Rectal smooth muscle tissue (tissue), 1 donor: ENCODE measurements at regions not wholly inside any gene's neighbourhood (a gene's known extent, or its start where the extent isn't known, plus 50 kb on each side); places are given as distances from the start of the nearest gene placed in this dataset.

Source experiments
- H3K27ac ChIP-seq: one replicate; pipeline ENCODE4 v1.7.0; 2013; ENCODE audit warnings: low read depth, low read length, inconsistent platforms
- H3K27me3 ChIP-seq: one replicate; pipeline ENCODE4 v1.7.0; 2013; ENCODE audit warnings: low read length; ENCODE audit not compliant: control insufficient read depth, insufficient read depth
- H3K36me3 ChIP-seq: one replicate; pipeline ENCODE4 v1.7.0; 2013; ENCODE audit warnings: low read length; ENCODE audit not compliant: control insufficient read depth, insufficient read depth
- H3K4me1 ChIP-seq: one replicate; pipeline ENCODE4 v1.7.0; 2013; ENCODE audit warnings: low read length; ENCODE audit not compliant: control insufficient read depth, insufficient read depth
- H3K4me3 ChIP-seq: one replicate; pipeline ENCODE4 v1.7.0; 2013; ENCODE audit warnings: low read length
- H3K9ac ChIP-seq: one replicate; pipeline ENCODE4 v1.7.0; 2013; ENCODE audit warnings: low read length

DNA sequence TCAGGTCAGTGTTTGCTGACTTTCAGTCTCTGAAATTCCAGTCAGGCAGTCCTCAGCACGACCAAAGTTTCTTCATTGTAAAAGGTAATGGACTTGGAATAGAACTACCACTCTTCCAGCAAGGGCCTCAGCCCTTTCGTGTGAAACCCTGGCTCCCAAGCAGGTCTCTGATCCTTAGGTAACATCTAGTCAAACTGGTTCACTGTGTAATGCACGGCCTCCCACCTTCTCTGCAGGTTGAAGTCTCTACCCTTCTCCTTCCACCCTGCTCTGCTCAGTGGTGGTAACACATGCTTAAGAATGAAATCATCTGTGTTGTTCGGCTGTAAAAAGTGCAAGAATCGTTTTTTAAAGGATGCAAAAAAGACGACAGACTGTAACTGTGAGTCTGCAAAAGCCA is 287.2 kb upstream of the POU3F2 start:
- no peaks in the 10 kb centered on the region for H3K4me1 ChIP-seq
- H3K9ac ChIP-seq: no peak overlapping the region
- H3K36me3 ChIP-seq: no peaks in the 10 kb centered on the region
- no peak overlapping the region for H3K4me3 ChIP-seq
- H3K27ac ChIP-seq: no peak overlapping the region
- no peaks in the 10 kb centered on the region for H3K27me3 ChIP-seq

DNA sequence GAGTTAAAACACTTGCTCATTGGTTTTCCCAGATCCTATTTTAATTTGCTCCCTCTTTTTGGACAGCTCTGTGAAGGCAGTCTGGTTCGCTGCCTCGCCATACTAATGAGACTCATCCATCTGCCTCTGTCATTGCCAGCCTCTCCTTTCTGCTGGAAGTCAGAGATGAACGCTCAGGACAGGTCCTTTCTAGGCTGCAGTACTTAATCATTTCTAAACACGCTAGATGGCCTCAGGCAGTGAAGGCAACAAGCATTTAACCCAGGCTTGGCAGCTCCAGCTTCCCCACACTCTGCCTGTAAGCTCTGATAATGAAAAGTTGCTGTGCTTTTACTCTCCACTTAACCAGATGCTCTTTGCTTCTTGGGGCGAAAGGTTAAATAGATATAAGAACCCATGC is 286.7 kb upstream of the POU3F2 start:
- Histone ChIP-seq H3K36me3 (no peaks in the 10 kb centered on the region), H3K27ac (no peak overlapping the region), H3K4me1 (no peaks in the 10 kb centered on the region), H3K4me3 (no peak overlapping the region), H3K27me3 (no peaks in the 10 kb centered on the region), H3K9ac (no peak overlapping the region)

DNA sequence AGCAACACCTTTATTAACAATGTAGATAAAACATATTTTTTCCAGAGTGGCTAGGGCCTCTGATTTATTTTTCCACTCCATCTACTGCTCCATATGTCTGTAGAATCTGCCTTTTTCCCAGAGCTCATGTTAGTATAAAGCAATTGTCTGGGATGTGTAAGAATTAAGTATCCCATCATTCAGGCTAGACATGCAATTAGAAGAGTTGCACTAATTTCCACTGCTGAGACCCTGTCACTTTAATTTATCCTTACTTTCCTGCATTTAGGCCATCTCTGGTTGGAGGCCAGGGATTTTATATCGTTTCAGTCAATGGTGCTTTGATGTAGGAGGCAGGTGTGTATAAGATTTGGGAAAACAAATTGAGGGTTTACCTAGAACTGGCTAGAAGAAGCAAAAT is 286.1 kb upstream of the POU3F2 start:
- no peaks in the 10 kb centered on the region for H3K27me3 ChIP-seq
- no peak overlapping the region for H3K4me3 ChIP-seq
- H3K4me1 ChIP-seq: no peaks in the 10 kb centered on the region
- H3K9ac ChIP-seq: no peak overlapping the region
- H3K27ac ChIP-seq: no peak overlapping the region
- no peaks in the 10 kb centered on the region for H3K36me3 ChIP-seq

DNA sequence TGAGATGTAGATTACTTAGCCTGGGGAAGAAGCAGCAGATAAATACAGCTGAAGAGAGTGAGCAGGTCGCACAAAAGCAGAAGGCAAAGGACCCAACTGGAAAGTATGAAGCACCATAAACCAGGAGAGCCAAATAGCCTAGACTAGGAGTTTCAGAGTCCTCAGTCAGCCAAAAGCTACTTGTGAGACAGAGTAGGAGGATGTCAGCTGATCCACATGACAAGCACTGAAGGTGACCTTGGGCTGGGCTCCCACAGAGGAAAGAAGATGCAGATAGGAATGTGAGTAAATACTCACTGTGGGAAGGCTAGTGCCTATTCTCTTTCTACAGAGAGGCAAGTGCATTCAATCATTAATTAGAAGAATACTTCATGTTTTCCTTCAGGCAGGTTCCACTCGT is 274.0 kb upstream of the POU3F2 start:
- Histone ChIP-seq H3K27ac (no peak overlapping the region), H3K27me3 (no peaks in the 10 kb centered on the region), H3K4me1 (no peaks in the 10 kb centered on the region), H3K9ac (no peak overlapping the region), H3K36me3 (no peaks in the 10 kb centered on the region), H3K4me3 (no peak overlapping the region)

DNA sequence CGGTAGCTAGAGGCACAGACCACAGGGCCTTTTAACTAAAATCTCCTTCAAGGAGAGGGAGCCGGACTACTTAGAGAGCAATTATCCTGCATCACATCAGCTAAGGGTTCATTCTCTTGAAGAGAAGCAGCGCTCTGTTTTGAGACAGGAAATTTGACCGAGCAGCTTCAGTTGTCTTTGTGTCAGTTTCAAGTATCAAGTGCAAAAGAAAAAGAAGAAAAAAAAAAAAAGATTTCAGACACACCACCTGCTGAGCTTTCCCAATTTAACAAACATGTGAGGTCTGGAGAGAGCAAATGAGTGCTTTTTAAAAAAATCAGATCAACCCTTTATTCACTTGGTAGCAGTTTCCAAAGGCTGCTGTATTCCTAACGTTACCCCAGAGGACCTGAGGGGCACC is 273.5 kb upstream of the POU3F2 start:
- Histone ChIP-seq H3K27me3 (no peaks in the 10 kb centered on the region), H3K4me3 (no peak overlapping the region), H3K27ac (no peak overlapping the region), H3K36me3 (no peaks in the 10 kb centered on the region), H3K9ac (no peak overlapping the region), H3K4me1 (no peaks in the 10 kb centered on the region)

DNA sequence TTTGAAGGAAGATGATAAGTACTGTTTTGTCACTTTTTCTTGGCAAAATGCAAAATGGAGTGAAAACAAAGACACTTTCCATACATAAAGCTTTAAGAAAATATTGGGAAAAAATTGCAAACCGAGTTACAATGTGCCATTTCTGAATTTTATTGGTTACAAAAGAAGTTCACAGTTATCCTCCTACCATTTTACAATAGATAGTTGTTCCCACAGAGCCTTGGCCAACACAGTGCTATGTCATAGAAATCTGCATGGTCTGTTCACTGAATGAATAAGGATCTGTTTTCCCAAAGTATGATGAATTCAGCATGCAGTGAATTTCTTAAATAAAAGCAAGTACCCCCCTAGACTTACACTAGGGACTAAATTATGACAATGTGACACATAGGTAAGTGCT is 268.2 kb upstream of the POU3F2 start:
- Histone ChIP-seq H3K27me3 (no peaks in the 10 kb centered on the region), H3K36me3 (no peaks in the 10 kb centered on the region), H3K27ac (no peak overlapping the region), H3K4me1 (no peaks in the 10 kb centered on the region), H3K4me3 (no peak overlapping the region), H3K9ac (no peak overlapping the region)

DNA sequence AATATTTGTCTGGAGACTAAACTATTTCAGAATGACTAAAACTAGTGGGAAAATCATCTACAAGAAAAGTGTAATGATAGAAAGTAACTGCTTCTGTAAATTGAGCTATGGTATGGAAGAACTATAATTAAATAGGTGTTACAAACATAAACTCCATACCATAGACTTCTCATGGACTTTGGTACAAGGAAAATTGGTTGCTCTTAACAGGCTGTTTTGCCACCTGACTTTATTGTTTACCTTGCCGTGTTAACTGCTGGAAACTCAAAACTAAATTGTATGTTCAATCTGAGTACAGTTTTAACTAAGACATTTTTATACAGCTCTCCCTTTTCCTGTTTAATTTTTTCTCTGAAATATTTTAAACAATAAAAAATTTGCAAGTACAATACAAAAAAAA is 261.8 kb upstream of the POU3F2 start:
- Histone ChIP-seq H3K27me3 (no peaks in the 10 kb centered on the region), H3K36me3 (no peaks in the 10 kb centered on the region), H3K4me3 (no peak overlapping the region), H3K27ac (no peak overlapping the region), H3K9ac (no peak overlapping the region), H3K4me1 (no peaks in the 10 kb centered on the region)

DNA sequence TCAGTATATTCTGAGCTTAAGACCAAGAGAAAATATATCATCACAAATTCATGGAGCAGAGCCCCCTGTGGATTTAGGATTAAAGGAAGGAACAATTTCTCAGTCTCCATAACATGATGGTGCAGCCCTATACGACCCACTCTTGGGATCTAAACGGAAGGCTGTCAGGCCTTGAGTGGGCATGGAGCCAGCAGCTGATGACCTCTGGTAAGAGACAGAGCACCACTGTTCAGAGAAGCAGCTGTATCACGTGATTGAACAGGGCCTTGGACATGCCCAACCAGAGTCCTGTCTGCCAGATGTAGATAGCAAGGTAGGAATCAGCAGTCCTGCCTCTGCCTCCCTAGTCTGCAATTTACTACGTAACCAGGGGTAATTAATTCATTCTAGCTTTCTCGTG is 259.4 kb upstream of the POU3F2 start:
- Histone ChIP-seq H3K27ac (no peak overlapping the region), H3K4me1 (no peaks in the 10 kb centered on the region), H3K27me3 (no peaks in the 10 kb centered on the region)

DNA sequence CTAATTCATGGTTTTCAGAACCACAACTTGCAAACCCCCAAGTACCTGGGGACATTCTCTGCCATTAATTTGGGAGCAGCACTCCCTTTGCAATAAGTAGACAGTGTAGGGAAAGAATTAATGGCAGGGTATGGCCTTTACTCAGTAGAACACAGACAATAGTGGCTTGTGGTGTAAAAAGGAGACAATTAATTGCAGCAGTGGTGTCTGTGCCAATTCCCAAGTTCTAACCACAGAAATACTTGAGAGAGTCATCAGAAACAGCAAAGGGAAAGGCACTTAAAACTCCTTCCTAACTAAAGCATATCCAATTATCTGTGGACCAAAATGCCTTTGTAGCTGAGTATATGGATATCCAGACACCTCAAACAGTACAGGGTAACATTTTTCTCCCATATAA is 257.6 kb upstream of the POU3F2 start:
- no peak overlapping the region for H3K27ac ChIP-seq
- H3K4me3 ChIP-seq: no peak overlapping the region
- no peak overlapping the region for H3K9ac ChIP-seq
- no peaks in the 10 kb centered on the region for H3K4me1 ChIP-seq
- no peaks in the 10 kb centered on the region for H3K27me3 ChIP-seq
- H3K36me3 ChIP-seq: no peaks in the 10 kb centered on the region

More for the DNA sequence above, 259.4 kb upstream of the POU3F2 start:
- Histone ChIP-seq H3K36me3 (no peaks in the 10 kb centered on the region), H3K4me3 (no peak overlapping the region), H3K9ac (no peak overlapping the region)

DNA sequence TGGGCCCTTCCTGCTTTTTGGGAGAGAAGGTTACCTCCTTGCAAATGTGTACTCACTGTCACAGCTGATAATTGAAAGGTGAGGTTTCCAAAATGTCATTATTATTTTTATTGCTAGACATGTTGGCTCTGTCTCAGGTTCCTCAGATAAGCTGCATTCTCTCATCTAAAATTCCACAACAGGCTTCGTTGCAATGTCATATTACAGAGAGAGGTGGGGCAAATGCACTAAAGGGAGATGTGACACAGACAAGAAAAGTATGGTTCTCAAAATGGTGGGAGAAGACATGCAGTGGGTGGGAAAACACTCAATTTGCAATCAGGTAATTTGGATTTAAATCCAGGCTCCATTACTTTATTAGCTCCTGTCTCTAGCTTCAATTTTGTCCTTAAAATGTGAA is 256.4 kb upstream of the POU3F2 start:
- Histone ChIP-seq H3K4me3 (no peak overlapping the region), H3K4me1 (no peaks in the 10 kb centered on the region), H3K27me3 (no peaks in the 10 kb centered on the region), H3K27ac (no peak overlapping the region), H3K36me3 (no peaks in the 10 kb centered on the region), H3K9ac (no peak overlapping the region)

DNA sequence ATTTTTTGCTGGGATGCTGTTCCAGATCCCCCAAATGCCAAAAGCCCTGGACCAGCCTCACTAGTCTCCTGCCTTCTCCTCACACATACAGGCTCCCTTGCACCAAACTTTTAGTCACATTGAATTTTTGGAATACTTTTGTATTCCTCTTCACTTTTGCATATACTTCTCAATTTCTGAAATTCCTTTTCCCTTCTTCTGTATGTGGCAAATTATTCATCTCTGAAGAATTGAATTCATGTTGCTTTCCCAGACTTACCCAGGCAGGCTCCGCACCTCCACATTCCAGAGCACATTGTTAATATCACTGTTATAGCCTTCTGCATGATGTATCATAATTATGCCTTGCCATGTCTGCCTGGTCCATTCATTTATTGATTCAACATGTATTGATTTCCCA is 255.3 kb upstream of the POU3F2 start:
- no peak overlapping the region for H3K27ac ChIP-seq

DNA sequence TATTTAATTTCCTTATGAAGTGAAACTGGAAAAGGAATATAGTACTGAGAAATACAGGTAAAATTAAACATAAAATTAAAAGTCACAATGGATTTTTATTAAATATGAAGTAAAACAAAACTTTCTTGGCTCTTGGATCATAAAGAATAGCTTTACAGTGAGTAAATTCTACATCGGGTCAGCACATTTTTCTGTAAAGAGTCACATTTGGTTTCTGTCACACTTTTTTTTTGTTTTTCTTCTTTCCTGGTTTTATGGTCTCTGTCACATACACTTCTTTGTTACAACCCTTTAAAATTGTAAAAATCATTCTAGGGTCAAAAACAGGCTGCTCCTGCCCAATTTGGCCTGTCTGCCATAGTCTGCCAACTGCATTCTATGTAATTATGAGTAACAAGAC is 254.4 kb upstream of the POU3F2 start:
- Histone ChIP-seq H3K27me3 (no peaks in the 10 kb centered on the region), H3K4me1 (no peaks in the 10 kb centered on the region), H3K9ac (no peak overlapping the region), H3K27ac (no peak overlapping the region), H3K4me3 (no peak overlapping the region), H3K36me3 (no peaks in the 10 kb centered on the region)

More for the DNA sequence above, 255.3 kb upstream of the POU3F2 start:
- H3K36me3 ChIP-seq: no peaks in the 10 kb centered on the region
- H3K4me3 ChIP-seq: no peak overlapping the region
- H3K4me1 ChIP-seq: no peaks in the 10 kb centered on the region
- H3K9ac ChIP-seq: no peak overlapping the region
- no peaks in the 10 kb centered on the region for H3K27me3 ChIP-seq

DNA sequence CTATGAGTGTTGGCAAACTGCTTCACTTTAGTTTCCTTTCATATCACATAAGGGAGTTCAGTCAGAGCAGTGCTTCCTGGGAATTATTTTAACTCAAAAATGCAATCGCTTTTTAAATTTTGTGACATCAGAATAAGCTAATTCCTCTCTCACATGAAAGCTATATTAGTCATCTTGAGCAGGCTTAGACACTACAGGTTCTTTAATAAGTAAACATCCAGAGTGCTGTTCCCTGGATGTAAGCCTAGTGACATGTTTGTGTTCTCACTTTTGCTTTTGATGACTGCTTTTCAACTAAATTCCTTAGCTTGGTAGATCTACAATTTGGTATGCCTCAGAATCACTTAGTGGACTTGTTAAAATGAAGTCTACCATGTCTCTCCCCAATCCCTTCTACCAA is 252.7 kb upstream of the POU3F2 start:
- H3K4me1 ChIP-seq: no peaks in the 10 kb centered on the region
- H3K4me3 ChIP-seq: no peak overlapping the region
- H3K27ac ChIP-seq: no peak overlapping the region
- H3K9ac ChIP-seq: no peak overlapping the region
- no peaks in the 10 kb centered on the region for H3K36me3 ChIP-seq
- no peaks in the 10 kb centered on the region for H3K27me3 ChIP-seq

DNA sequence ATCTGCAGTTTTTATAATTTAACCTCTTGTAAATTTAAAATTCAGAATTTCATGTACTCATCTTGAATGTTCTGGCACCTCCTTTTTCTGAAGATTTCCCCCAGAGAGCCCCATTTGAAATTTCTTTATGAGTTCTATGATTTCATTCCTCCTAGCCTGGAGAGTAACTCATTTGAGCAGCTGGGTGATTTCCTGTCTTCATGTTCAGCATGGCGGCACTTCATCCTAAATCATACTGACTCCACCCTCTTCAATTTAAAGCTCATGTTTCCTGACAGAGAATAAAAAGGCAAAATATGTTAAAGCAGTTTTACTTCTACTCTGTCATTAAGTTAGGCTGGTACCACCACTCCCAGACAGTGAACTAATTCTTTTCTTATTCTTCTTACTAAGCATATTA is 250.9 kb upstream of the POU3F2 start:
- no peaks in the 10 kb centered on the region for H3K27me3 ChIP-seq
- H3K27ac ChIP-seq: no peak overlapping the region
- H3K9ac ChIP-seq: no peak overlapping the region
- no peaks in the 10 kb centered on the region for H3K4me1 ChIP-seq
- H3K36me3 ChIP-seq: no peaks in the 10 kb centered on the region
- H3K4me3 ChIP-seq: no peak overlapping the region
